Lung (tissue), 11 donors: ENCODE measurements at regions not wholly inside any gene's neighbourhood (a gene's known extent, or its start where the extent isn't known, plus 50 kb on each side); places are given as distances from the start of the nearest gene placed in this dataset.

Experiments used
- ATAC-seq: fragments of 200-7000 bp; cut with Tn5 transposase; one replicate; pipeline ENCODE4 v1.9.1; 2020; ENCODE audit warnings: moderate number of reproducible peaks; ENCODE audit not compliant: insufficient read depth, low FRiP score
- DNase-seq, 3 donors: peaks; one replicate each; pipeline ENCODE4 v3.0.0-alpha.2; 2013 to 2017
- H3K27ac ChIP-seq, 2 donors: one replicate each; pipeline ENCODE4 v1.5.1; 2013; ENCODE audit warnings: mild to moderate bottlenecking in 2 of 2, moderate library complexity in 2 of 2, control low read depth in 1 of 2, inconsistent platforms in 1 of 2, low read depth in 1 of 2, low read length in 1 of 2
- H3K27me3 ChIP-seq, 3 donors: one replicate each; pipeline ENCODE4 v1.5.1; 2013; ENCODE audit warnings: low read length in 2 of 3; ENCODE audit not compliant: control insufficient read depth in 3 of 3, insufficient read depth in 3 of 3
- H3K36me3 ChIP-seq, 4 donors: one replicate each; pipeline ENCODE4 v1.5.1; 2013; ENCODE audit warnings: low read length in 4 of 4, mild to moderate bottlenecking in 1 of 4, moderate library complexity in 1 of 4; ENCODE audit not compliant: control insufficient read depth in 4 of 4, insufficient read depth in 4 of 4
- H3K4me1 ChIP-seq, 5 donors: one replicate each; pipeline ENCODE4 v1.5.1; 2013; ENCODE audit warnings: low read length in 5 of 5, mild to moderate bottlenecking in 2 of 5, moderate library complexity in 1 of 5; ENCODE audit not compliant: control insufficient read depth in 5 of 5, insufficient read depth in 5 of 5
- H3K4me3 ChIP-seq: one replicate; pipeline ENCODE4 v1.5.1; 2013; ENCODE audit warnings: mild to moderate bottlenecking, control low read depth, moderate library complexity
- H3K9ac ChIP-seq, 2 donors: one replicate each; pipeline ENCODE4 v1.5.1; 2013; ENCODE audit warnings: low read length in 2 of 2, control low read depth in 1 of 2; ENCODE audit not compliant: insufficient read depth in 1 of 2
- H3K9me3 ChIP-seq, 4 donors: one replicate each; pipeline ENCODE4 v1.5.1; 2013; ENCODE audit warnings: low read length in 3 of 4, mild to moderate bottlenecking in 1 of 4, moderate library complexity in 1 of 4; ENCODE audit not compliant: control insufficient read depth in 4 of 4, insufficient read depth in 3 of 4
- CTCF ChIP-seq: IDR thresholded peaks from 2 replicates; pipeline ENCODE4 v1.5.1; 2012; ENCODE audit warnings: mild to moderate bottlenecking; ENCODE audit errors: control extremely low read depth, extremely low read depth
- WGBS, 2 donors: extraction: QIAGEN DNeasy Blood & Tissue Kit; methylation state at CpG; one replicate each; pipeline ENCODE4 v1.1.7; 2013; 5-methylcytosine and 5-hydroxymethylcytosine counted together
- donor health status: control.
- donor health status: control.
- donor health status: Bipolar disorder and iron deficiency.
- donor health status: healthy.
- donor health status: DM: yes; HTN: yes; CAD: no.

GRCh38 chr7:79722217-79722616 lies 268.8 kb upstream of the MAGI2 start:
- TF ChIP-seq CTCF, result no peak
- peaks cover 0 to 3% (median 0%) of the 10 kb centered on the region in 5 donors for H3K4me1 ChIP-seq
- H3K27ac ChIP-seq, result no peak overlapping the region
- no peaks in the 10 kb centered on the region for H3K27me3 ChIP-seq
- ATAC-seq, result no peak
- H3K36me3 ChIP-seq, result no peaks in the 10 kb centered on the region
- no peak for DNase-seq
- H3K9me3 ChIP-seq, result no peaks in the 10 kb centered on the region
- no peak overlapping the region for H3K9ac ChIP-seq
- H3K4me3 ChIP-seq, result no peak overlapping the region

- no peak for TF ChIP-seq CTCF
- no peak overlapping the region for H3K27ac ChIP-seq
- DNase-seq, result no peak
- H3K4me3 ChIP-seq, result no peak overlapping the region
- peaks cover 0 to 3% (median 0%) of the 10 kb centered on the region in 5 donors for H3K4me1 ChIP-seq
- H3K9me3 ChIP-seq, result no peaks in the 10 kb centered on the region
- WGBS, 2 donors, result 85 to 96% methylated on average over 3 of the region's 3 CpGs
- no peaks in the 10 kb centered on the region for H3K27me3 ChIP-seq
- no peak for ATAC-seq
- no peak overlapping the region for H3K9ac ChIP-seq
- no peaks in the 10 kb centered on the region for H3K36me3 ChIP-seq
These were observed 265.7 kb upstream of the MAGI2 start for GRCh38 chr7:79719216-79719615.

GRCh38 chr7:79716329-79716728 lies 262.9 kb upstream of the MAGI2 start:
- H3K4me1 ChIP-seq, result no peaks in the 10 kb centered on the region
- no peaks in the 10 kb centered on the region for H3K9me3 ChIP-seq
- ATAC-seq (no peak), DNase-seq (no peak)
- H3K4me3 ChIP-seq, result no peak overlapping the region
- 89 to 94% methylated on average over 2 of the region's 2 CpGs for WGBS, 2 donors
- H3K27ac ChIP-seq, result no peak overlapping the region
- H3K9ac ChIP-seq, result no peak overlapping the region
- H3K27me3 ChIP-seq, result no peaks in the 10 kb centered on the region
- no peaks in the 10 kb centered on the region for H3K36me3 ChIP-seq
- no peak for TF ChIP-seq CTCF

GRCh38 chr7:79714081-79714480 lies 260.6 kb upstream of the MAGI2 start:
- no peaks in the 10 kb centered on the region for H3K36me3 ChIP-seq
- WGBS, 2 donors, result 71 to 88% methylated on average over 2 of the region's 2 CpGs

More at GRCh38 chr7:79714081-79714480, 260.6 kb upstream of the MAGI2 start:
- ATAC-seq (no peak), DNase-seq (peak in 2 of 3 donors; percentile 10 to 13)
- H3K4me3 ChIP-seq, result no peak overlapping the region
- no peak overlapping the region for H3K27ac ChIP-seq
- no peak for TF ChIP-seq CTCF
- H3K9ac ChIP-seq, result no peak overlapping the region
- H3K4me1 ChIP-seq, result no peaks in the 10 kb centered on the region
- no peaks in the 10 kb centered on the region for H3K27me3 ChIP-seq
- no peaks in the 10 kb centered on the region for H3K9me3 ChIP-seq
